ENCODE measurements at regions not wholly inside any gene's neighbourhood (a gene's known extent, or its start where the extent isn't known, plus 50 kb on each side); places are given as distances from the start of the nearest gene placed in this dataset.

DNA sequence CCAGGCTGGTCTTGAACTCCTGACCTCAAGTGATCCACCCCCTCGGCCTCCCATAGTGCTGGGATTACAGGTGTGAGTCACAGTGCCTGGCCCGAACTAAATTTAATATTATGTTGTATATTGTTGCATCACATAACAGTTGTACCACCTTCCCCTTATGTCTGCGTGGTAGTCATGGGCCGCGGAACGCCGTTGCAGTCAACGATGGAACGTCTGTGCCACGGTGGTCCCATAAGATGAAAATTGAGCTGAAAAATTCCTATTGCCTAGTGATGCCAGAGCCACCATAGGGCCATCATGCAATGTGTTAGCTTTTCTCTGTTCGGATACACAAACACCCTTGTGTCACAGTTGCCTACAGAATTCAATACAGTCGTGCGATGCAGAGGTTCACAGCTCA is 236.1 kb downstream of the TEX29 start:
- no peak for FAIRE-seq
- H3K4me3 ChIP-seq (ENCODE audit: insufficient read depth, low read depth, low read length), result no peak overlapping the region
- H3K4me1 Mint-ChIP-seq (ENCODE audit: low read depth, unreplicated experiment), result peaks cover 6% of the 10 kb centered on the region
- H3K27ac Mint-ChIP-seq (ENCODE audit: unreplicated experiment), result no peak overlapping the region
- H3K9ac ChIP-seq (ENCODE audit: low read length), result no peak overlapping the region
- no peaks in the 10 kb centered on the region for H3K36me3 ChIP-seq (ENCODE audit: insufficient read depth, low read length)
- H3K4me3 Mint-ChIP-seq (ENCODE audit: unreplicated experiment), result no peak overlapping the region
- H3K27me3 ChIP-seq (ENCODE audit: insufficient read depth, low read length), result no peaks in the 10 kb centered on the region
- H3K9me3 ChIP-seq (ENCODE audit: insufficient read depth, low read depth, low read length), result peaks cover 2% of the 10 kb centered on the region
- peaks cover 39% of the 10 kb centered on the region for H3K27me3 Mint-ChIP-seq (ENCODE audit: low read depth, unreplicated experiment)
- H3K27ac ChIP-seq (ENCODE audit: low read depth, low read length), result no peak overlapping the region
- peaks cover 2% of the 10 kb centered on the region for H3K36me3 Mint-ChIP-seq (ENCODE audit: low read depth, unreplicated experiment)
- no peaks in the 10 kb centered on the region for H3K79me2 ChIP-seq (ENCODE audit: insufficient read depth, low read length)
- DNase-seq (ENCODE audit: low read depth), result no peak
- H3K4me1 ChIP-seq (ENCODE audit: insufficient read depth, low read length), result no peaks in the 10 kb centered on the region
- no peak for TF ChIP-seq EZH2 (IDR thresholded peaks at IDR 0.05; ENCODE audit: insufficient read depth, low read length)
- no peak overlapping the region for H2AFZ ChIP-seq (ENCODE audit: low read depth, low read length)
- H3K9me3 Mint-ChIP-seq (ENCODE audit: unreplicated experiment), result no peaks in the 10 kb centered on the region
- H4K20me1 ChIP-seq (ENCODE audit: insufficient read depth, low read length), result no peaks in the 10 kb centered on the region
- H3K4me2 ChIP-seq (ENCODE audit: low read length), result no peak overlapping the region

DNA sequence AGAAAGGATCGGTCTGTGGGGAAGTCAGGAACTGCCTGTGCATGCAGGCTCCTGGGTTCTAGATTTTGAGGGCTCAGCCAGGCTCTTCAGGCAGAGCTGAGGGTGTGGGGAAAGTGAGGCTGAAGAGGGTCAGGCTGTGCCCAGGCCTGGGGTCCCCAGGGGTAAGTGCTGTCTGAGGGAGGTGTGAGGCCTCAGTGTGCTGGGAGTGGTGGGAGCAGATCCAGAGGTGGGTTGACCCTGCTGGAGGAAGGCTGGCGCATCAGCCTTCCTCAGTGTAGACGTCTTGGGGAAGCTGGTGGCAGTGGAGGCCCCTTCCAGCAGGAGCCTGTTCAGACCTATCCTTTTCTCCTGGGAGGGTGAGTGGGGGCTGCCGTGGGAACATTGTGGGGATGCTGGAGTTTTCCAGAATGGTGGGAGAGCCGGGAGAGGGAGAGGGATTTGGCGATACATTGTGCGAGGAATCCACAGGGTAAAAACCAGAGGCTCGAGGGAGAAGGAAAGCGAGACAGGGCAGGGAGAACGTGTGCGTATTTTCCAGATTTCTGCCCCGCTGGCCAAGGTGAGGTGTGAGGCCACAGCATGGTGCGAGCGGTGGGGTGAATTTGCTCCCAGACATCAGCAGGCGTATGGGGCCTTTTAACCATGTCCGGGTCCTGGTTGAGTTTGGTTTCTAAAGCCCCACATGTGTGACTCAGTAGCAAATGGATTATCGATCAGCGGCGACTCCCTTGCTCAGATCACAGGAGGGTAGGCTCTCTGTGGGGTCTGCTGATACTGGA is 237.7 kb downstream of the TEX29 start:
- H3K27ac ChIP-seq (ENCODE audit: low read depth, low read length), result no peak overlapping the region
- DNase-seq (ENCODE audit: low read depth), result no peak
- no peak overlapping the region for H3K9ac ChIP-seq (ENCODE audit: low read length)
- no peak overlapping the region for H3K4me2 ChIP-seq (ENCODE audit: low read length)
- no peak overlapping the region for H3K4me3 ChIP-seq (ENCODE audit: insufficient read depth, low read depth, low read length)
- no peaks in the 10 kb centered on the region for H3K36me3 ChIP-seq (ENCODE audit: insufficient read depth, low read length)
- TF ChIP-seq EZH2 (IDR thresholded peaks at IDR 0.05; ENCODE audit: insufficient read depth, low read length), result no peak
- TF ChIP-seq, protein P1, sequence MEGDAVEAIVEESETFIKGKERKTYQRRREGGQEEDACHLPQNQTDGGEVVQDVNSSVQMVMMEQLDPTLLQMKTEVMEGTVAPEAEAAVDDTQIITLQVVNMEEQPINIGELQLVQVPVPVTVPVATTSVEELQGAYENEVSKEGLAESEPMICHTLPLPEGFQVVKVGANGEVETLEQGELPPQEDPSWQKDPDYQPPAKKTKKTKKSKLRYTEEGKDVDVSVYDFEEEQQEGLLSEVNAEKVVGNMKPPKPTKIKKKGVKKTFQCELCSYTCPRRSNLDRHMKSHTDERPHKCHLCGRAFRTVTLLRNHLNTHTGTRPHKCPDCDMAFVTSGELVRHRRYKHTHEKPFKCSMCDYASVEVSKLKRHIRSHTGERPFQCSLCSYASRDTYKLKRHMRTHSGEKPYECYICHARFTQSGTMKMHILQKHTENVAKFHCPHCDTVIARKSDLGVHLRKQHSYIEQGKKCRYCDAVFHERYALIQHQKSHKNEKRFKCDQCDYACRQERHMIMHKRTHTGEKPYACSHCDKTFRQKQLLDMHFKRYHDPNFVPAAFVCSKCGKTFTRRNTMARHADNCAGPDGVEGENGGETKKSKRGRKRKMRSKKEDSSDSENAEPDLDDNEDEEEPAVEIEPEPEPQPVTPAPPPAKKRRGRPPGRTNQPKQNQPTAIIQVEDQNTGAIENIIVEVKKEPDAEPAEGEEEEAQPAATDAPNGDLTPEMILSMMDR (IDR thresholded peaks at IDR 0.05; ENCODE audit: insufficient read depth, low read depth, low read length), result no peak
- Mint-ChIP-seq H3K4me1 (ENCODE audit: low read depth, unreplicated experiment) (peaks cover 6% of the 10 kb centered on the region), H3K36me3 (ENCODE audit: low read depth, unreplicated experiment) (peaks cover 2% of the 10 kb centered on the region), H3K9me3 (ENCODE audit: unreplicated experiment) (no peaks in the 10 kb centered on the region), H3K27ac (ENCODE audit: unreplicated experiment) (no peak overlapping the region), H3K27me3 (ENCODE audit: low read depth, unreplicated experiment) (peaks cover 30% of the 10 kb centered on the region), H3K4me3 (ENCODE audit: unreplicated experiment) (no peak overlapping the region)
- H3K4me1 ChIP-seq (ENCODE audit: insufficient read depth, low read length), result no peaks in the 10 kb centered on the region
- no peak for FAIRE-seq
- peaks cover 6% of the 10 kb centered on the region for H3K9me3 ChIP-seq (ENCODE audit: insufficient read depth, low read depth, low read length)
- no peaks in the 10 kb centered on the region for H3K79me2 ChIP-seq (ENCODE audit: insufficient read depth, low read length)
- H2AFZ ChIP-seq (ENCODE audit: low read depth, low read length), result no peak overlapping the region
- no peaks in the 10 kb centered on the region for H4K20me1 ChIP-seq (ENCODE audit: insufficient read depth, low read length)
- H3K27me3 ChIP-seq (ENCODE audit: insufficient read depth, low read length), result no peaks in the 10 kb centered on the region

DNA sequence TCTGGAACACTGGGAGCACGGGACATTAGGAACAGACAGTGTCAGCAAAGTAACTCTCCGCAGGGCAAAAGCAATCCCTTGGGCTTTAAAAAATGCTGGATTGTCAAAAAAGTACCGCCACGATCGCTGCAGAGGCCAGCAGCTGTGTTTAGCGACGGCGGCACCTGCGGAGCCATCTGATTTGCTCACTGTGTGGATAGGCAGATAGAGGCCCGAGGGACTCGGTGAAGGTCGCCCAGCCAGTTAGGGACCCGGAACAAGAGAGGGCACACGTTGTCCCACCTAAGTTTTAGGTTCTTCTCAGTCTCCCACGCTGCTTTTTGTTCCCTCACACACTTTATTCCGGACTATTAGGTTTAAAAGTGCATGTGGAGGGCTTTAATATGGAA is 238.3 kb downstream of the TEX29 start:
- Histone ChIP-seq H3K9ac (ENCODE audit: low read length) (no peak overlapping the region), H3K79me2 (ENCODE audit: insufficient read depth, low read length) (no peaks in the 10 kb centered on the region), H3K4me3 (ENCODE audit: insufficient read depth, low read depth, low read length) (no peak overlapping the region), H3K9me3 (ENCODE audit: insufficient read depth, low read depth, low read length) (peaks cover 6% of the 10 kb centered on the region), H3K4me2 (ENCODE audit: low read length) (no peak overlapping the region), H2AFZ (ENCODE audit: low read depth, low read length) (no peak overlapping the region), H3K4me1 (ENCODE audit: insufficient read depth, low read length) (no peaks in the 10 kb centered on the region), H4K20me1 (ENCODE audit: insufficient read depth, low read length) (no peaks in the 10 kb centered on the region), H3K36me3 (ENCODE audit: insufficient read depth, low read length) (no peaks in the 10 kb centered on the region), H3K27ac (ENCODE audit: low read depth, low read length) (no peak overlapping the region), H3K27me3 (ENCODE audit: insufficient read depth, low read length) (no peaks in the 10 kb centered on the region)
- Mint-ChIP-seq H3K9me3 (ENCODE audit: unreplicated experiment) (no peaks in the 10 kb centered on the region), H3K27me3 (ENCODE audit: low read depth, unreplicated experiment) (peaks cover 30% of the 10 kb centered on the region), H3K4me3 (ENCODE audit: unreplicated experiment) (no peak overlapping the region), H3K4me1 (ENCODE audit: low read depth, unreplicated experiment) (peaks cover 6% of the 10 kb centered on the region), H3K36me3 (ENCODE audit: low read depth, unreplicated experiment) (peaks cover 2% of the 10 kb centered on the region), H3K27ac (ENCODE audit: unreplicated experiment) (no peak overlapping the region)
- DNase-seq (ENCODE audit: low read depth) (no peak), FAIRE-seq (no peak)
- TF ChIP-seq, protein P1 (IDR thresholded peaks at IDR 0.05; ENCODE audit: insufficient read depth, low read depth, low read length), result no peak
